Caco-2 (cell line): ENCODE measurements at regions not wholly inside any gene's neighbourhood (a gene's known extent, or its start where the extent isn't known, plus 50 kb on each side); places are given as distances from the start of the nearest gene placed in this dataset.

Experiments used
- BruUV-seq: library from RNA; stranded (reverse); fragments of 400-500 nt; replicated peaks from 2 replicates; lab custom pipeline; 2021; lab: Mats Ljungman, UMichigan
- CTCF ChIA-PET: fragments of 300-600 bp; sonication (Branson Sonifier 250); formaldehyde crosslinking; loops from one replicate; lab custom pipeline; 2022; ENCODE audit warnings: antibody characterized with exemption; lab: Charles Lee
- POLR2A ChIA-PET: fragments of 300-600 bp; sonication (Branson Sonifier 250); formaldehyde crosslinking; loops from one replicate; lab custom pipeline; 2022; ENCODE audit warnings: antibody characterized with exemption; lab: Charles Lee
- DNase-seq, 2 experiments: peaks; one replicate each; pipeline versions ENCODE4 v3.0.0 to v3.0.0-alpha.2; 2020 to 2022
- H3K27me3 ChIP-seq: replicated peaks from 2 replicates; pipeline ENCODE4 v1.6.0; 2011; ENCODE audit warnings: low read length; ENCODE audit not compliant: control insufficient read depth, insufficient read depth
- H3K36me3 ChIP-seq: 2 replicates; pipeline ENCODE4 v1.5.1; 2011; ENCODE audit warnings: low read length; ENCODE audit not compliant: control insufficient read depth, insufficient read depth
- H3K4me1 ChIP-seq: fragments of 250-450 bp; sonication (Bioruptor Pico); 2 replicates; pipeline ENCODE4 v1.5.1; 2020; ENCODE audit warnings: mild to moderate bottlenecking
- H3K4me3 ChIP-seq: 2 replicates; pipeline ENCODE4 v1.5.1; 2011; ENCODE audit warnings: low read depth, mild to moderate bottlenecking, control low read depth, low read length
- H3K9me3 ChIP-seq: fragments of 250-450 bp; sonication (Bioruptor Pico); 2 replicates; pipeline ENCODE4 v1.5.1; 2020; ENCODE audit warnings: mild to moderate bottlenecking, moderate library complexity
- H3K27ac Mint-ChIP-seq: one replicate; pipeline ENCODE4 v1.8.0; 2022; ENCODE audit warnings: mixed read lengths; ENCODE audit not compliant: unreplicated experiment
- H3K27me3 Mint-ChIP-seq: one replicate; pipeline ENCODE4 v1.8.0; 2022; ENCODE audit warnings: mixed read lengths; ENCODE audit not compliant: insufficient read depth, unreplicated experiment
- H3K36me3 Mint-ChIP-seq: one replicate; pipeline ENCODE4 v1.8.0; 2022; ENCODE audit warnings: mild to moderate bottlenecking, mixed read lengths; ENCODE audit not compliant: insufficient read depth, unreplicated experiment
- H3K4me1 Mint-ChIP-seq: one replicate; pipeline ENCODE4 v1.8.0; 2022; ENCODE audit warnings: low read depth, mixed read lengths; ENCODE audit not compliant: unreplicated experiment
- H3K4me3 Mint-ChIP-seq: one replicate; pipeline ENCODE4 v1.8.0; 2022; ENCODE audit warnings: mild to moderate bottlenecking, moderate library complexity, mixed read lengths; ENCODE audit not compliant: unreplicated experiment
- H3K9me3 Mint-ChIP-seq: one replicate; pipeline ENCODE4 v1.8.0; 2022; ENCODE audit warnings: mixed read lengths; ENCODE audit not compliant: unreplicated experiment
- CTCF ChIP-seq, 2 experiments: fragments of 200-600 bp in 1 of 2; IDR thresholded peaks; 1 replicate in 1 of 2; 2 replicates in 1 of 2; pipeline versions ENCODE4 v1.5.1 to v1.8.0; 2011 to 2022; ENCODE audit warnings: antibody characterized with exemption in 1 of 2, control low read depth in 1 of 2, inconsistent platforms in 1 of 2, low read depth in 1 of 2, low read length in 1 of 2, mild to moderate bottlenecking in 1 of 2, moderate library complexity in 1 of 2; ENCODE audit not compliant: insufficient read depth in 1 of 2, severe bottlenecking in 1 of 2, unreplicated experiment in 1 of 2
- intact Hi-C: fragments of 100-400 bp; cut with micrococcal nuclease; formaldehyde crosslinking; loops from one replicate; pipeline ENCODE4 v1.10.0; 2022; ENCODE audit not compliant: unreplicated experiment

- CTCF ChIA-PET = no interaction called here
- BruUV-seq = no TSS peak
- H3K4me3 Mint-ChIP-seq = no peak overlapping the region
- POLR2A ChIA-PET = no interaction called here
- H3K36me3 Mint-ChIP-seq = no peaks in the 10 kb centered on the region
- no peaks in the 10 kb centered on the region for H3K4me1 Mint-ChIP-seq
- no peak for DNase-seq
- no peak for TF ChIP-seq CTCF (IDR thresholded peaks at IDR 0.05; ENCODE audit: insufficient read depth in 1 of 2, low read depth in 1 of 2, low read length in 1 of 2, severe bottlenecking in 1 of 2, unreplicated experiment in 1 of 2)
- H3K4me3 ChIP-seq = no peak overlapping the region
- no peaks in the 10 kb centered on the region for H3K27me3 ChIP-seq
- intact Hi-C loops = no loop called here
- no peaks in the 10 kb centered on the region for H3K4me1 ChIP-seq
- no peaks in the 10 kb centered on the region for H3K36me3 ChIP-seq
- H3K27ac Mint-ChIP-seq = no peak overlapping the region
- H3K27me3 Mint-ChIP-seq = no peaks in the 10 kb centered on the region
- H3K9me3 ChIP-seq = no peaks in the 10 kb centered on the region
- H3K9me3 Mint-ChIP-seq = peaks cover 16% of the 10 kb centered on the region
These were observed 223.5 kb upstream of the ID4 start for GRCh38 chr6:19613678-19614077.

GRCh38 chr6:19616022-19616421 lies 221.1 kb upstream of the ID4 start:
- H3K27me3 ChIP-seq = no peaks in the 10 kb centered on the region

GRCh38 chr6:19632230-19632629 lies 204.9 kb upstream of the ID4 start:
- ChIA-PET POLR2A (no interaction called here), CTCF (no interaction called here)
- H3K27me3 ChIP-seq = no peaks in the 10 kb centered on the region
- H3K4me1 ChIP-seq = no peaks in the 10 kb centered on the region
- no peaks in the 10 kb centered on the region for H3K36me3 ChIP-seq
- no peaks in the 10 kb centered on the region for H3K9me3 ChIP-seq
- no peak overlapping the region for H3K4me3 ChIP-seq
- Mint-ChIP-seq H3K4me1 (no peaks in the 10 kb centered on the region), H3K4me3 (no peak overlapping the region), H3K27me3 (peaks cover 2% of the 10 kb centered on the region), H3K36me3 (no peaks in the 10 kb centered on the region), H3K9me3 (no peaks in the 10 kb centered on the region), H3K27ac (no peak overlapping the region)
- no peak for TF ChIP-seq CTCF (IDR thresholded peaks at IDR 0.05; ENCODE audit: insufficient read depth in 1 of 2, low read depth in 1 of 2, low read length in 1 of 2, severe bottlenecking in 1 of 2, unreplicated experiment in 1 of 2)
- no TSS peak for BruUV-seq
- intact Hi-C loops = no loop called here
- DNase-seq = no peak

More at GRCh38 chr6:19616022-19616421, 221.1 kb upstream of the ID4 start:
- no peaks in the 10 kb centered on the region for H3K4me1 Mint-ChIP-seq
- peaks cover 16% of the 10 kb centered on the region for H3K9me3 Mint-ChIP-seq
- H3K27ac Mint-ChIP-seq = no peak overlapping the region
- H3K27me3 Mint-ChIP-seq = no peaks in the 10 kb centered on the region
- CTCF ChIA-PET = no interaction called here
- DNase-seq = no peak
- H3K4me3 ChIP-seq = no peak overlapping the region
- no peak overlapping the region for H3K4me3 Mint-ChIP-seq
- no peaks in the 10 kb centered on the region for H3K4me1 ChIP-seq
- no peaks in the 10 kb centered on the region for H3K36me3 Mint-ChIP-seq
- POLR2A ChIA-PET = no interaction called here
- intact Hi-C loops = no loop called here
- H3K36me3 ChIP-seq = no peaks in the 10 kb centered on the region
- no peaks in the 10 kb centered on the region for H3K9me3 ChIP-seq
- BruUV-seq = no TSS peak
- no peak for TF ChIP-seq CTCF (IDR thresholded peaks at IDR 0.05; ENCODE audit: insufficient read depth in 1 of 2, low read depth in 1 of 2, low read length in 1 of 2, severe bottlenecking in 1 of 2, unreplicated experiment in 1 of 2)
